ENCODE measurements at regions not wholly inside any gene's neighbourhood (a gene's known extent, or its start where the extent isn't known, plus 50 kb on each side); places are given as distances from the start of the nearest gene placed in this dataset.
"Not testable (repeated sequence)": the region's sequence is repeated elsewhere in the genome, so short reads cannot be mapped to it uniquely, and the experiment has no call there.

- no peak for DNase-seq
Measured at GRCh38 chr13:73323615-73324014, 264.8 kb downstream of the KLF5 start.

- no peak for DNase-seq
Measured at GRCh38 chr13:73321043-73321442, 262.2 kb downstream of the KLF5 start.

GRCh38 chr13:73317140-73317539, 258.3 kb downstream of the KLF5 start:
- no peak for DNase-seq

- no peak for DNase-seq
Measured at GRCh38 chr13:73310366-73310765, 251.6 kb downstream of the KLF5 start.

- DNase-seq: no peak
Measured at GRCh38 chr13:73307481-73307880, 248.7 kb downstream of the KLF5 start.

- DNase-seq: no peak
Measured at GRCh38 chr13:73306688-73307087, 247.9 kb downstream of the KLF5 start.

GRCh38 chr13:73304442-73304841, 245.6 kb downstream of the KLF5 start:
- DNase-seq: no peak

- no peak for DNase-seq
Measured at GRCh38 chr13:73303851-73304250, 245.0 kb downstream of the KLF5 start.

- DNase-seq: not testable (repeated sequence)
Measured at GRCh38 chr13:73301622-73302021, 242.8 kb downstream of the KLF5 start.

GRCh38 chr13:73300718-73301425, 242.1 kb downstream of the KLF5 start:
- no peak for DNase-seq

- DNase-seq: no peak
Measured at GRCh38 chr13:73299787-73300186, 241.0 kb downstream of the KLF5 start.

- DNase-seq: no peak
Measured at GRCh38 chr13:73293913-73294523, 235.2 kb downstream of the KLF5 start.

GRCh38 chr13:73292127-73292526, 233.3 kb downstream of the KLF5 start:
- no peak for DNase-seq

GRCh38 chr13:73290844-73291243, 232.0 kb downstream of the KLF5 start:
- no peak for DNase-seq

GRCh38 chr13:73288596-73288995, 229.8 kb downstream of the KLF5 start:
- DNase-seq: no peak

GRCh38 chr13:73287831-73288230, 229.0 kb downstream of the KLF5 start:
- DNase-seq: no peak

- DNase-seq: no peak
Measured at GRCh38 chr13:73286942-73287620, 228.3 kb downstream of the KLF5 start.

GRCh38 chr13:73286177-73286576, 227.4 kb downstream of the KLF5 start:
- no peak for DNase-seq

- no peak for DNase-seq
Measured at GRCh38 chr13:73284081-73284874, 225.5 kb downstream of the KLF5 start.

GRCh38 chr13:73283636-73284035, 224.8 kb downstream of the KLF5 start:
- DNase-seq: no peak

GRCh38 chr13:73281746-73282145, 222.9 kb downstream of the KLF5 start:
- no peak for DNase-seq

GRCh38 chr13:73278186-73278585, 219.4 kb downstream of the KLF5 start:
- DNase-seq: no peak

- DNase-seq: no peak
Measured at GRCh38 chr13:73275163-73275562, 216.4 kb downstream of the KLF5 start.

All from NCI-H1092 (cell line).